ENCODE measurements at regions not wholly inside any gene's neighbourhood (a gene's known extent, or its start where the extent isn't known, plus 50 kb on each side); places are given as distances from the start of the nearest gene placed in this dataset.

GRCh38 chr9:135273008-135273407, 185.5 kb downstream of the OLFM1 start:
- no peaks in the 10 kb centered on the region for H3K9me3 ChIP-seq (ENCODE audit: low read length)
- ChIA-PET POLR2A (no interaction called here), CTCF (no interaction called here)
- Mint-ChIP-seq H3K4me3 (no peak overlapping the region), H3K4me1 (no peaks in the 10 kb centered on the region), H3K9me3 (peaks cover 0 to 2% (median 0%) of the 10 kb centered on the region in 5 donors), H3K36me3 (no peaks in the 10 kb centered on the region), H3K27me3 (peaks cover 3 to 22% of the 10 kb centered on the region in 2 donors), H3K27ac (no peak overlapping the region)
- H3K27me3 ChIP-seq (ENCODE audit: insufficient read depth, low read length, poor library complexity, severe bottlenecking): no peaks in the 10 kb centered on the region
- no peak overlapping the region for H3K4me3 ChIP-seq (ENCODE audit: low read length)
- DNase-seq: no peak
- no peaks in the 10 kb centered on the region for H3K4me1 ChIP-seq (ENCODE audit: insufficient read depth, low read length)
- H3K27ac ChIP-seq (ENCODE audit: low read depth, low read length): no peak overlapping the region
- H3K36me3 ChIP-seq (ENCODE audit: insufficient read depth, low read length): no peaks in the 10 kb centered on the region

- Histone ChIP-seq H3K27me3 (ENCODE audit: insufficient read depth, low read length, poor library complexity, severe bottlenecking) (peaks cover 3% of the 10 kb centered on the region), H3K36me3 (ENCODE audit: insufficient read depth, low read length) (no peaks in the 10 kb centered on the region), H3K9me3 (ENCODE audit: low read length) (no peaks in the 10 kb centered on the region), H3K4me1 (ENCODE audit: insufficient read depth, low read length) (no peaks in the 10 kb centered on the region), H3K4me3 (ENCODE audit: low read length) (no peak overlapping the region), H3K27ac (ENCODE audit: low read depth, low read length) (no peak overlapping the region)
- DNase-seq: no peak
- CTCF ChIA-PET: no interaction called here
- Mint-ChIP-seq H3K27me3 (peaks cover 3 to 22% of the 10 kb centered on the region in 2 donors), H3K4me1 (no peaks in the 10 kb centered on the region), H3K36me3 (no peaks in the 10 kb centered on the region), H3K27ac (no peak overlapping the region), H3K4me3 (no peak overlapping the region), H3K9me3 (peaks cover 0 to 2% (median 0%) of the 10 kb centered on the region in 5 donors)
- POLR2A ChIA-PET: no interaction called here
These were observed 187.7 kb downstream of the OLFM1 start for GRCh38 chr9:135275163-135275562.

GRCh38 chr9:135275571-135276289, 188.3 kb downstream of the OLFM1 start:
- no peak overlapping the region for H3K27ac Mint-ChIP-seq
- H3K4me1 ChIP-seq (ENCODE audit: insufficient read depth, low read length): no peaks in the 10 kb centered on the region
- H3K9me3 Mint-ChIP-seq: peaks cover 0 to 2% (median 0%) of the 10 kb centered on the region in 5 donors
- peaks cover 3% of the 10 kb centered on the region for H3K27me3 ChIP-seq (ENCODE audit: insufficient read depth, low read length, poor library complexity, severe bottlenecking)
- H3K36me3 Mint-ChIP-seq: no peaks in the 10 kb centered on the region
- H3K27me3 Mint-ChIP-seq: peaks cover 3 to 22% of the 10 kb centered on the region in 2 donors
- ChIA-PET POLR2A (no interaction called here), CTCF (no interaction called here)
- no peak overlapping the region for H3K4me3 ChIP-seq (ENCODE audit: low read length)
- H3K27ac ChIP-seq (ENCODE audit: low read depth, low read length): no peak overlapping the region
- H3K9me3 ChIP-seq (ENCODE audit: low read length): no peaks in the 10 kb centered on the region
- no peaks in the 10 kb centered on the region for H3K4me1 Mint-ChIP-seq
- no peak overlapping the region for H3K4me3 Mint-ChIP-seq
- no peaks in the 10 kb centered on the region for H3K36me3 ChIP-seq (ENCODE audit: insufficient read depth, low read length)
- no peak for DNase-seq

- peaks cover 3 to 9% of the 10 kb centered on the region in 2 donors for H3K27me3 Mint-ChIP-seq
- peaks cover 3% of the 10 kb centered on the region for H3K27me3 ChIP-seq (ENCODE audit: insufficient read depth, low read length, poor library complexity, severe bottlenecking)
- POLR2A ChIA-PET: no interaction called here
- H3K4me3 ChIP-seq (ENCODE audit: low read length): no peak overlapping the region
- H3K27ac ChIP-seq (ENCODE audit: low read depth, low read length): no peak overlapping the region
- no peaks in the 10 kb centered on the region for H3K36me3 ChIP-seq (ENCODE audit: insufficient read depth, low read length)
- no peak for DNase-seq
- H3K4me3 Mint-ChIP-seq: no peak overlapping the region
- no peaks in the 10 kb centered on the region for H3K36me3 Mint-ChIP-seq
- no peaks in the 10 kb centered on the region for H3K4me1 Mint-ChIP-seq
- CTCF ChIA-PET: no interaction called here
- no peaks in the 10 kb centered on the region for H3K9me3 ChIP-seq (ENCODE audit: low read length)
- peaks cover 0 to 2% (median 0%) of the 10 kb centered on the region in 5 donors for H3K9me3 Mint-ChIP-seq
- H3K4me1 ChIP-seq (ENCODE audit: insufficient read depth, low read length): no peaks in the 10 kb centered on the region
- H3K27ac Mint-ChIP-seq: no peak overlapping the region
These were observed 190.0 kb downstream of the OLFM1 start for GRCh38 chr9:135277219-135278201.

- no peaks in the 10 kb centered on the region for H3K36me3 Mint-ChIP-seq
- ChIA-PET POLR2A (no interaction called here), CTCF (no interaction called here)
- peaks cover 3% of the 10 kb centered on the region for H3K27me3 ChIP-seq (ENCODE audit: insufficient read depth, low read length, poor library complexity, severe bottlenecking)
- H3K27ac ChIP-seq (ENCODE audit: low read depth, low read length): no peak overlapping the region
- H3K36me3 ChIP-seq (ENCODE audit: insufficient read depth, low read length): no peaks in the 10 kb centered on the region
- H3K27me3 Mint-ChIP-seq: peaks cover 3 to 9% of the 10 kb centered on the region in 2 donors
- H3K4me1 Mint-ChIP-seq: no peaks in the 10 kb centered on the region
- no peak overlapping the region for H3K4me3 ChIP-seq (ENCODE audit: low read length)
- DNase-seq: no peak
- peaks cover 0 to 1% (median 0%) of the 10 kb centered on the region in 5 donors for H3K9me3 Mint-ChIP-seq
- H3K9me3 ChIP-seq (ENCODE audit: low read length): no peaks in the 10 kb centered on the region
- no peak overlapping the region for H3K27ac Mint-ChIP-seq
- H3K4me3 Mint-ChIP-seq: no peak overlapping the region
- H3K4me1 ChIP-seq (ENCODE audit: insufficient read depth, low read length): no peaks in the 10 kb centered on the region
These were observed 191.1 kb downstream of the OLFM1 start for GRCh38 chr9:135278586-135278985.

- H3K27me3 Mint-ChIP-seq: peaks cover 5 to 6% of the 10 kb centered on the region in 2 donors
- Histone ChIP-seq H3K27me3 (ENCODE audit: insufficient read depth, low read length, poor library complexity, severe bottlenecking) (peaks cover 3% of the 10 kb centered on the region), H3K4me1 (ENCODE audit: insufficient read depth, low read length) (no peaks in the 10 kb centered on the region), H3K27ac (ENCODE audit: low read depth, low read length) (no peak overlapping the region), H3K4me3 (ENCODE audit: low read length) (no peak overlapping the region), H3K36me3 (ENCODE audit: insufficient read depth, low read length) (no peaks in the 10 kb centered on the region), H3K9me3 (ENCODE audit: low read length) (no peaks in the 10 kb centered on the region)
- H3K36me3 Mint-ChIP-seq: no peaks in the 10 kb centered on the region
- no peak for DNase-seq
- no peak overlapping the region for H3K4me3 Mint-ChIP-seq
- ChIA-PET POLR2A (no interaction called here), CTCF (no interaction called here)
- H3K4me1 Mint-ChIP-seq: no peaks in the 10 kb centered on the region
- H3K27ac Mint-ChIP-seq: no peak overlapping the region
- no peaks in the 10 kb centered on the region for H3K9me3 Mint-ChIP-seq
These were observed 191.9 kb downstream of the OLFM1 start for GRCh38 chr9:135279385-135279784.

GRCh38 chr9:135279834-135280393, 192.4 kb downstream of the OLFM1 start:
- Mint-ChIP-seq H3K27me3 (peaks cover 5 to 6% of the 10 kb centered on the region in 2 donors), H3K4me1 (no peaks in the 10 kb centered on the region), H3K9me3 (no peaks in the 10 kb centered on the region), H3K36me3 (no peaks in the 10 kb centered on the region), H3K27ac (no peak overlapping the region), H3K4me3 (no peak overlapping the region)
- peaks cover 3% of the 10 kb centered on the region for H3K27me3 ChIP-seq (ENCODE audit: insufficient read depth, low read length, poor library complexity, severe bottlenecking)
- POLR2A ChIA-PET: no interaction called here
- H3K9me3 ChIP-seq (ENCODE audit: low read length): no peaks in the 10 kb centered on the region
- CTCF ChIA-PET: no interaction called here
- no peaks in the 10 kb centered on the region for H3K36me3 ChIP-seq (ENCODE audit: insufficient read depth, low read length)
- H3K27ac ChIP-seq (ENCODE audit: low read depth, low read length): no peak overlapping the region
- no peak overlapping the region for H3K4me3 ChIP-seq (ENCODE audit: low read length)
- no peak for DNase-seq
- H3K4me1 ChIP-seq (ENCODE audit: insufficient read depth, low read length): no peaks in the 10 kb centered on the region

GRCh38 chr9:135280666-135281065, 193.2 kb downstream of the OLFM1 start:
- no peaks in the 10 kb centered on the region for H3K36me3 ChIP-seq (ENCODE audit: insufficient read depth, low read length)
- H3K4me3 ChIP-seq (ENCODE audit: low read length): no peak overlapping the region
- H3K9me3 Mint-ChIP-seq: no peaks in the 10 kb centered on the region
- no peak for DNase-seq
- no peak overlapping the region for H3K4me3 Mint-ChIP-seq
- no peaks in the 10 kb centered on the region for H3K36me3 Mint-ChIP-seq
- ChIA-PET POLR2A (no interaction called here), CTCF (no interaction called here)
- H3K27ac Mint-ChIP-seq: no peak overlapping the region
- no peaks in the 10 kb centered on the region for H3K4me1 ChIP-seq (ENCODE audit: insufficient read depth, low read length)
- peaks cover 3% of the 10 kb centered on the region for H3K27me3 ChIP-seq (ENCODE audit: insufficient read depth, low read length, poor library complexity, severe bottlenecking)
- H3K9me3 ChIP-seq (ENCODE audit: low read length): no peaks in the 10 kb centered on the region
- H3K27me3 Mint-ChIP-seq: peaks cover 5 to 6% of the 10 kb centered on the region in 2 donors
- H3K4me1 Mint-ChIP-seq: no peaks in the 10 kb centered on the region
- no peak overlapping the region for H3K27ac ChIP-seq (ENCODE audit: low read depth, low read length)
